GM18505 (cell line): ENCODE measurements at regions not wholly inside any gene's neighbourhood (a gene's known extent, or its start where the extent isn't known, plus 50 kb on each side); places are given as distances from the start of the nearest gene placed in this dataset.
"Not testable (repeated sequence)": the region's sequence is repeated elsewhere in the genome, so short reads cannot be mapped to it uniquely, and the experiment has no call there.

Source experiments
- ATAC-seq: cut with Tn5 transposase; IDR thresholded peaks from one replicate; pipeline ENCODE4 v1.9.1; 2021; ENCODE audit not compliant: unreplicated experiment
- POLR2A ChIP-seq: IDR thresholded peaks from 4 replicates; pipeline ENCODE4 v1.6.1; 2011; ENCODE audit warnings: borderline replicate concordance; ENCODE audit not compliant: insufficient read depth, insufficient read length; ENCODE audit errors: extremely low read depth

GRCh38 chr2:111616651-111617218, 267.3 kb downstream of the ANAPC1 start:
- TF ChIP-seq POLR2A, result no peak
- ATAC-seq, result no peak

GRCh38 chr2:111617299-111618225, 266.4 kb downstream of the ANAPC1 start:
- no peak for ATAC-seq
- TF ChIP-seq POLR2A, result no peak

- no peak for ATAC-seq
- TF ChIP-seq POLR2A, result no peak
Measured at GRCh38 chr2:111618226-111618977, 265.6 kb downstream of the ANAPC1 start.

- TF ChIP-seq POLR2A, result no peak
- ATAC-seq, result no peak
Measured at GRCh38 chr2:111618978-111619902, 264.8 kb downstream of the ANAPC1 start.

GRCh38 chr2:111620281-111620680, 263.7 kb downstream of the ANAPC1 start:
- TF ChIP-seq POLR2A, result no peak
- no peak for ATAC-seq

- no peak for TF ChIP-seq POLR2A
- no peak for ATAC-seq
Measured at GRCh38 chr2:111622859-111623258, 261.1 kb downstream of the ANAPC1 start.

- no peak for ATAC-seq
- no peak for TF ChIP-seq POLR2A
Measured at GRCh38 chr2:111623380-111623779, 260.6 kb downstream of the ANAPC1 start.

- ATAC-seq, result no peak
- no peak for TF ChIP-seq POLR2A
Measured at GRCh38 chr2:111624411-111625156, 259.4 kb downstream of the ANAPC1 start.

GRCh38 chr2:111625157-111625537, 258.8 kb downstream of the ANAPC1 start:
- ATAC-seq, result not testable (repeated sequence)

GRCh38 chr2:111626037-111626864, 257.7 kb downstream of the ANAPC1 start:
- ATAC-seq, result no peak
- no peak for TF ChIP-seq POLR2A

- no peak for ATAC-seq
- TF ChIP-seq POLR2A, result no peak
Measured at GRCh38 chr2:111626865-111627163, 257.2 kb downstream of the ANAPC1 start.
